ENCODE measurements at regions not wholly inside any gene's neighbourhood (a gene's known extent, or its start where the extent isn't known, plus 50 kb on each side); places are given as distances from the start of the nearest gene placed in this dataset.

DNA sequence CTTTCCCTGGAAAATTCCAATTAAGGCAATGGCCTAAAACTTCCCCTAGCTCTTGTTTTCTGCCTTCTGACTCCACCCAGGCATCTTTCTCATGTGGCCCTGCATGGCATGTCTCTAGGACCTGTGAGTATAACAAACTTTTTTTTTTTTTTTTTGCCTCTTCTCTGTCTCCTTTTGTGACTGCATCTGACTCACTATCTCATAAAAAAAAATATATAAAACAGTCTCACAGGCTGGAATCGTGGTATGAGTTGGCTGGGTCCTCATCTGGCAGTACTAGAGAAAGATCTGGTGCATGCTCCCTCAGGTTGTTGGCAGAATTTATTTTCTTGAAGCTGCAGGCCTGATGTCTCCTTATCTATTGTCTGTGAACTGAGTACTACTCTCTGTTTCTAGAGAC is 313.9 kb downstream of the TECRL start:
- no peaks in the 10 kb centered on the region for H3K9me3 Mint-ChIP-seq
- Histone ChIP-seq H4K20me1 (replicated peaks; ENCODE audit: insufficient read depth) (no peaks in the 10 kb centered on the region), H3K27me3 (ENCODE audit: insufficient read depth) (no peaks in the 10 kb centered on the region), H3K4me2 (no peak overlapping the region), H3F3A (replicated peaks; ENCODE audit: low read depth) (no peaks in the 10 kb centered on the region), H2AFZ (no peak overlapping the region; the same call in 1 of the 2 replicates), H3K79me2 (replicated peaks; ENCODE audit: insufficient read depth) (no peaks in the 10 kb centered on the region), H3K9me2 (ENCODE audit: insufficient read depth) (no peaks in the 10 kb centered on the region), H3K36me3 (ENCODE audit: insufficient read depth) (no peaks in the 10 kb centered on the region), H3K4me3 (no peak overlapping the region), H3K4me1 (ENCODE audit: insufficient read depth) (no peaks in the 10 kb centered on the region), H3K27ac (ENCODE audit: low read depth) (no peak overlapping the region)
- no peak overlapping the region for H3K27ac Mint-ChIP-seq
- no peaks in the 10 kb centered on the region for H3K36me3 Mint-ChIP-seq (ENCODE audit: low read depth)
- DNase-seq (ENCODE audit: low spot score) (no peak), ATAC-seq (no peak)
- H3K4me1 Mint-ChIP-seq: no peaks in the 10 kb centered on the region
- no peaks in the 10 kb centered on the region for H3K27me3 Mint-ChIP-seq (ENCODE audit: insufficient read depth, low read depth, poor library complexity)
- no peak for TF ChIP-seq NANOG (IDR thresholded peaks at IDR 0.05; ENCODE audit: borderline replicate concordance)
- no peak for TF ChIP-seq POLR2AphosphoS5 (IDR thresholded peaks at IDR 0.05; ENCODE audit: low read depth)
- TF ChIP-seq, protein P1, sequence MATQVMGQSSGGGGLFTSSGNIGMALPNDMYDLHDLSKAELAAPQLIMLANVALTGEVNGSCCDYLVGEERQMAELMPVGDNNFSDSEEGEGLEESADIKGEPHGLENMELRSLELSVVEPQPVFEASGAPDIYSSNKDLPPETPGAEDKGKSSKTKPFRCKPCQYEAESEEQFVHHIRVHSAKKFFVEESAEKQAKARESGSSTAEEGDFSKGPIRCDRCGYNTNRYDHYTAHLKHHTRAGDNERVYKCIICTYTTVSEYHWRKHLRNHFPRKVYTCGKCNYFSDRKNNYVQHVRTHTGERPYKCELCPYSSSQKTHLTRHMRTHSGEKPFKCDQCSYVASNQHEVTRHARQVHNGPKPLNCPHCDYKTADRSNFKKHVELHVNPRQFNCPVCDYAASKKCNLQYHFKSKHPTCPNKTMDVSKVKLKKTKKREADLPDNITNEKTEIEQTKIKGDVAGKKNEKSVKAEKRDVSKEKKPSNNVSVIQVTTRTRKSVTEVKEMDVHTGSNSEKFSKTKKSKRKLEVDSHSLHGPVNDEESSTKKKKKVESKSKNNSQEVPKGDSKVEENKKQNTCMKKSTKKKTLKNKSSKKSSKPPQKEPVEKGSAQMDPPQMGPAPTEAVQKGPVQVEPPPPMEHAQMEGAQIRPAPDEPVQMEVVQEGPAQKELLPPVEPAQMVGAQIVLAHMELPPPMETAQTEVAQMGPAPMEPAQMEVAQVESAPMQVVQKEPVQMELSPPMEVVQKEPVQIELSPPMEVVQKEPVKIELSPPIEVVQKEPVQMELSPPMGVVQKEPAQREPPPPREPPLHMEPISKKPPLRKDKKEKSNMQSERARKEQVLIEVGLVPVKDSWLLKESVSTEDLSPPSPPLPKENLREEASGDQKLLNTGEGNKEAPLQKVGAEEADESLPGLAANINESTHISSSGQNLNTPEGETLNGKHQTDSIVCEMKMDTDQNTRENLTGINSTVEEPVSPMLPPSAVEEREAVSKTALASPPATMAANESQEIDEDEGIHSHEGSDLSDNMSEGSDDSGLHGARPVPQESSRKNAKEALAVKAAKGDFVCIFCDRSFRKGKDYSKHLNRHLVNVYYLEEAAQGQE (IDR thresholded peaks at IDR 0.05; ENCODE audit: unreplicated experiment): no peak
- TF ChIP-seq, protein P2, sequence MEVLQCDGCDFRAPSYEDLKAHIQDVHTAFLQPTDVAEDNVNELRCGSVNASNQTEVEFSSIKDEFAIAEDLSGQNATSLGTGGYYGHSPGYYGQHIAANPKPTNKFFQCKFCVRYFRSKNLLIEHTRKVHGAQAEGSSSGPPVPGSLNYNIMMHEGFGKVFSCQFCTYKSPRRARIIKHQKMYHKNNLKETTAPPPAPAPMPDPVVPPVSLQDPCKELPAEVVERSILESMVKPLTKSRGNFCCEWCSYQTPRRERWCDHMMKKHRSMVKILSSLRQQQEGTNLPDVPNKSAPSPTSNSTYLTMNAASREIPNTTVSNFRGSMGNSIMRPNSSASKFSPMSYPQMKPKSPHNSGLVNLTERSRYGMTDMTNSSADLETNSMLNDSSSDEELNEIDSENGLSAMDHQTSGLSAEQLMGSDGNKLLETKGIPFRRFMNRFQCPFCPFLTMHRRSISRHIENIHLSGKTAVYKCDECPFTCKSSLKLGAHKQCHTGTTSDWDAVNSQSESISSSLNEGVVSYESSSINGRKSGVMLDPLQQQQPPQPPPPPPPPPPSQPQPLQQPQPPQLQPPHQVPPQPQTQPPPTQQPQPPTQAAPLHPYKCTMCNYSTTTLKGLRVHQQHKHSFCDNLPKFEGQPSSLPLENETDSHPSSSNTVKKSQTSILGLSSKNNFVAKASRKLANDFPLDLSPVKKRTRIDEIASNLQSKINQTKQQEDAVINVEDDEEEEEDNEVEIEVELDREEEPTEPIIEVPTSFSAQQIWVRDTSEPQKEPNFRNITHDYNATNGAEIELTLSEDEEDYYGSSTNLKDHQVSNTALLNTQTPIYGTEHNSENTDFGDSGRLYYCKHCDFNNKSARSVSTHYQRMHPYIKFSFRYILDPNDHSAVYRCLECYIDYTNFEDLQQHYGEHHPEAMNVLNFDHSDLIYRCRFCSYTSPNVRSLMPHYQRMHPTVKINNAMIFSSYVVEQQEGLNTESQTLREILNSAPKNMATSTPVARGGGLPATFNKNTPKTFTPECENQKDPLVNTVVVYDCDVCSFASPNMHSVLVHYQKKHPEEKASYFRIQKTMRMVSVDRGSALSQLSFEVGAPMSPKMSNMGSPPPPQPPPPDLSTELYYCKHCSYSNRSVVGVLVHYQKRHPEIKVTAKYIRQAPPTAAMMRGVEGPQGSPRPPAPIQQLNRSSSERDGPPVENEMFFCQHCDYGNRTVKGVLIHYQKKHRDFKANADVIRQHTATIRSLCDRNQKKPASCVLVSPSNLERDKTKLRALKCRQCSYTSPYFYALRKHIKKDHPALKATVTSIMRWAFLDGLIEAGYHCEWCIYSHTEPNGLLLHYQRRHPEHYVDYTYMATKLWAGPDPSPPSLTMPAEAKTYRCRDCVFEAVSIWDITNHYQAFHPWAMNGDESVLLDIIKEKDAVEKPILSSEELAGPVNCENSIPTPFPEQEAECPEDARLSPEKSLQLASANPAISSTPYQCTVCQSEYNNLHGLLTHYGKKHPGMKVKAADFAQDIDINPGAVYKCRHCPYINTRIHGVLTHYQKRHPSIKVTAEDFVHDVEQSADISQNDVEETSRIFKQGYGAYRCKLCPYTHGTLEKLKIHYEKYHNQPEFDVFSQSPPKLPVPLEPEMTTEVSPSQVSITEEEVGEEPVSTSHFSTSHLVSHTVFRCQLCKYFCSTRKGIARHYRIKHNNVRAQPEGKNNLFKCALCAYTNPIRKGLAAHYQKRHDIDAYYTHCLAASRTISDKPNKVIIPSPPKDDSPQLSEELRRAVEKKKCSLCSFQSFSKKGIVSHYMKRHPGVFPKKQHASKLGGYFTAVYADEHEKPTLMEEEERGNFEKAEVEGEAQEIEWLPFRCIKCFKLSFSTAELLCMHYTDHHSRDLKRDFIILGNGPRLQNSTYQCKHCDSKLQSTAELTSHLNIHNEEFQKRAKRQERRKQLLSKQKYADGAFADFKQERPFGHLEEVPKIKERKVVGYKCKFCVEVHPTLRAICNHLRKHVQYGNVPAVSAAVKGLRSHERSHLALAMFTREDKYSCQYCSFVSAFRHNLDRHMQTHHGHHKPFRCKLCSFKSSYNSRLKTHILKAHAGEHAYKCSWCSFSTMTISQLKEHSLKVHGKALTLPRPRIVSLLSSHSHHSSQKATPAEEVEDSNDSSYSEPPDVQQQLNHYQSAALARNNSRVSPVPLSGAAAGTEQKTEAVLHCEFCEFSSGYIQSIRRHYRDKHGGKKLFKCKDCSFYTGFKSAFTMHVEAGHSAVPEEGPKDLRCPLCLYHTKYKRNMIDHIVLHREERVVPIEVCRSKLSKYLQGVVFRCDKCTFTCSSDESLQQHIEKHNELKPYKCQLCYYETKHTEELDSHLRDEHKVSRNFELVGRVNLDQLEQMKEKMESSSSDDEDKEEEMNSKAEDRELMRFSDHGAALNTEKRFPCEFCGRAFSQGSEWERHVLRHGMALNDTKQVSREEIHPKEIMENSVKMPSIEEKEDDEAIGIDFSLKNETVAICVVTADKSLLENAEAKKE (CRISPR knock-in tag; IDR thresholded peaks at IDR 0.05): no peak
- TF ChIP-seq JUNB (IDR thresholded peaks at IDR 0.05; ENCODE audit: unreplicated experiment): no peak
- TF ChIP-seq STAT1 (IDR thresholded peaks at IDR 0.05; ENCODE audit: unreplicated experiment): no peak
- no peak overlapping the region for H3K4me3 Mint-ChIP-seq
